ENCODE measurements at regions not wholly inside any gene's neighbourhood (a gene's known extent, or its start where the extent isn't known, plus 50 kb on each side); places are given as distances from the start of the nearest gene placed in this dataset.

DNA sequence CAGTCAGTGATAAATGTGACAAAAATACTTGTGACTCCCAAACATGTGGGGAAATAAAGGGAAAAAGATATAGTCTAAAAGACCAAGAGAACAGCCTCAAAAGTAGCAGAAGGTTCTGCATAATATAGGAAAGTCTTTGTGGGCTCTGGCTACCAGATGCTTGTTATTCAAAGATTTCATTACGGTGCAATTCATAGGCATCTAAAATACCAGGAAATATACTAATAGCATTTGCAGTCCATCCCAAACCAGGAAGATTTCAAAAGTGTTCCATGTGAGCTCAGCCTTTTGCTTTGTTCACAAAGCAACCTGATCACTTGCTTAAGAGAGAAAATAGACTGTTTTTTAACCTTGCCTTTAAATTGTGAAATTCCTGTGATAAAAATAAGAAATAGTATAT is 506.7 kb upstream of the MARCKS start (continued):
- TF ChIP-seq ZNF462 (CRISPR knock-in tag; IDR thresholded peaks at IDR 0.05) (no peak), EZH2phosphoT487 (IDR thresholded peaks at IDR 0.05; ENCODE audit: unreplicated experiment) (no peak), NANOG (IDR thresholded peaks at IDR 0.05; ENCODE audit: borderline replicate concordance) (no peak), REST (IDR thresholded peaks at IDR 0.05; ENCODE audit: unreplicated experiment) (no peak), JUNB (IDR thresholded peaks at IDR 0.05; ENCODE audit: unreplicated experiment) (no peak)

DNA sequence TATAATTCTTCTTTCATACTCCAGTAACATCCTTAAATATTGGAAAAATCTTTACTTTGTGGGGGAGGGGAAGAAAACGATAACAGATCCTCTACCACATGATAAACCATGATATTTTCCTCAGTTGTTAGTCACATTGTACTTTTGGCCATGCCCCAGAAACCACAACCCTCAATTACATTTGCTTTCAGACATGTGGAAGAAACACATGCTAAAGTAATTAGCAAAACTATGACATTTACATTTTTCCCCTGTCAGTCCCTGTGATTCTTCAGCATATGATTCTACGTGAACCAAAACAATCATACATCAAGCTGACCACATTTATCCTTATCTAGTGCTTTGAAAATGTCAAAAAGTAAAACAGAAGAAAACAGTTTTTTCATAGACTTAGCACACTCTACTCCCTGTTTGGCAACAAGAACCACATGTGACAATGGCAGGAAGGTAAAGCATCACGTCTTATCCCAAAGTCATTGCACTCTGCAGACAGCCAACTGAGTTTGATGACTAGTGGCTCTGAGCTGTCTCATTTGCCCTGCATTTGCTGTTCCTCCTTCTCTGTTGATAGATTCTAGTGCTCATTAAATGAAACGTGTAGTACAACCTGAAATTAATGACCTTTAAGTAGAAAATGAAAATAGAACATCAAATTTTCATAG is 505.8 kb upstream of the MARCKS start:
- Histone ChIP-seq H3K4me2 (no peak overlapping the region), H3K4me3 (no peak overlapping the region), H3K79me2 (replicated peaks; ENCODE audit: insufficient read depth) (no peaks in the 10 kb centered on the region), H3K27me3 (ENCODE audit: insufficient read depth) (no peaks in the 10 kb centered on the region), H3K4me1 (ENCODE audit: insufficient read depth) (no peaks in the 10 kb centered on the region), H3K36me3 (ENCODE audit: insufficient read depth) (no peaks in the 10 kb centered on the region), H3K27ac (ENCODE audit: low read depth) (no peak overlapping the region), H3K9me2 (ENCODE audit: insufficient read depth) (peaks cover 3% of the 10 kb centered on the region), H3F3A (replicated peaks; ENCODE audit: low read depth) (no peaks in the 10 kb centered on the region), H4K20me1 (replicated peaks; ENCODE audit: insufficient read depth) (no peaks in the 10 kb centered on the region), H2AFZ (no peak overlapping the region)
- DNase-seq (ENCODE audit: low spot score) (no peak), ATAC-seq (no peak)
- no peaks in the 10 kb centered on the region for H3K36me3 Mint-ChIP-seq (ENCODE audit: low read depth)
- H3K27ac Mint-ChIP-seq = no peak overlapping the region
- peaks cover 4% of the 10 kb centered on the region; the same call in 2 of the 3 replicates for H3K4me1 Mint-ChIP-seq
- TF ChIP-seq ZNF114 (CRISPR knock-in tag; IDR thresholded peaks at IDR 0.05) (no peak), REST (IDR thresholded peaks at IDR 0.05; ENCODE audit: unreplicated experiment) (no peak), STAT1 (IDR thresholded peaks at IDR 0.05; ENCODE audit: unreplicated experiment) (no peak), EZH2 (IDR thresholded peaks at IDR 0.05; ENCODE audit: low read depth, unreplicated experiment) (no peak), ZNF331 (CRISPR knock-in tag; IDR thresholded peaks at IDR 0.05; ENCODE audit: low read depth) (no peak), JUNB (IDR thresholded peaks at IDR 0.05; ENCODE audit: unreplicated experiment) (no peak), EZH2phosphoT487 (IDR thresholded peaks at IDR 0.05; ENCODE audit: unreplicated experiment) (no peak), NANOG (IDR thresholded peaks at IDR 0.05; ENCODE audit: borderline replicate concordance) (no peak)
- no peaks in the 10 kb centered on the region for H3K27me3 Mint-ChIP-seq (ENCODE audit: insufficient read depth, low read depth, poor library complexity)
- no peak overlapping the region for H3K4me3 Mint-ChIP-seq
- no peaks in the 10 kb centered on the region for H3K9me3 Mint-ChIP-seq
